Effector CD8-positive, alpha-beta T cell (primary cell): ENCODE measurements at regions not wholly inside any gene's neighbourhood (a gene's known extent, or its start where the extent isn't known, plus 50 kb on each side); places are given as distances from the start of the nearest gene placed in this dataset.

Experiments used
- DNase-seq: peaks from one replicate; lab custom pipeline; 2025; lab: John Stamatoyannopoulos, UW

DNA sequence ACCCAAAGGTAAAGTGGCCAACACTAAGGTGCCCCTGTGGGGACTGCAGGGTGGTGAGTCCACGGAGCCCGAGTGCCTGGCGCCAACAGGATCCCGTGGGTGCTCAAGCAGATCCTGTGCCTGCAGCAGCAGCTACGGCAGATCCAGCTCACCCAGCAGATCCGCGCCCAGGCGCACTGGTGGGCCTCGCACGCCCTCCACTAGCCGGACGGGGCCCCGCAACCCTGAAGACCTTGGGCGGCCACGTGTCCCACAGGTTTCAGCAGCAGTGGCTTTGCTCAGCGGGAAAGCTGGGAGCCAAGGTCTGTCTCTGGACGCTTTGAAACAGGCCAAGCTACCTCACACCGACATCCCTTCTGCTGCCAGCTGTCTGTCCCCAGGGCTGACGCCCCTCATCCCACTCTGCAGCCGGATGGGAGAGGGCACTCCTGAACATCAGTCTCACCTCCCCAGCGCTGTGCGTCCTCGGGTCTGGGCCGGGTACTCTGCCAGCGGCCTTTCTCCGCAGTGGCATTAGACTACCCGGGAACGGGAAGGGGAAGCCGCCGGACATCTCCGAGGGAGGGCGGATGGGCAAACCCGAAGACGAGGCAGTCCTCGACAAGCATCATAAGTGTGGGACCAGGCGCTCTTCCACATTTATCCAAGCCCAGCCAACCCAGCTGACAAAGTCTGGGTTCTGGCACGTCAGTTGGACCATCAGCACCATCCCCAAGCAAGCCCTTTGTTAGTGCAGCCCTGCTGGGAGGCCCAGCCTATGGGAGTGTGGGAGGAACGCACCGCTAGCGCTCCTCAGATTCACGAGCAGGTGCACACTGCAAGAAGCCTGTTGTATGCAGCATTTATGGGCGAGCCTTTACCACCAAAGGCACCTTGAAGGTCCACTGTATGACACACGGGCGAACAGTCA is 212.6 kb upstream of the UBE2E2 start:
- DNase-seq = no peak

DNA sequence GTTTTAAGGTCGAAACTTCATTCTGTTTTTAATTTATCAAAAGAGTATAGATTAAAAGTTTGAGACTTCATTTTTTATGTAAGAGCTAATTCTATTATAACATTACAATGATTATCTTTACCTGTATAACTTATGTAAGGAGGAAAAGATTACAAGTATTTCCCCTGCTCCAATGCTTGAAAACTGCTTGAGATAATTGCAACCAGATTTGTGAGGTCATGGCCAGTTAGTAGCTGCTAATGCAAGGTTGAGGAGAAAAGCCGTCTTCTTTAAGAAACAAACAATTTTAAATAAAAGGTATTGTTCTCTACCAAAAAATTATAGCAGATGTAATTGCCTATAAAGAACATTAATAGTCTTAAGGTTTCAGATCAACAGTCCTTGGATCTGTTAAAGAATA is 208.3 kb upstream of the UBE2E2 start:
- no peak for DNase-seq

DNA sequence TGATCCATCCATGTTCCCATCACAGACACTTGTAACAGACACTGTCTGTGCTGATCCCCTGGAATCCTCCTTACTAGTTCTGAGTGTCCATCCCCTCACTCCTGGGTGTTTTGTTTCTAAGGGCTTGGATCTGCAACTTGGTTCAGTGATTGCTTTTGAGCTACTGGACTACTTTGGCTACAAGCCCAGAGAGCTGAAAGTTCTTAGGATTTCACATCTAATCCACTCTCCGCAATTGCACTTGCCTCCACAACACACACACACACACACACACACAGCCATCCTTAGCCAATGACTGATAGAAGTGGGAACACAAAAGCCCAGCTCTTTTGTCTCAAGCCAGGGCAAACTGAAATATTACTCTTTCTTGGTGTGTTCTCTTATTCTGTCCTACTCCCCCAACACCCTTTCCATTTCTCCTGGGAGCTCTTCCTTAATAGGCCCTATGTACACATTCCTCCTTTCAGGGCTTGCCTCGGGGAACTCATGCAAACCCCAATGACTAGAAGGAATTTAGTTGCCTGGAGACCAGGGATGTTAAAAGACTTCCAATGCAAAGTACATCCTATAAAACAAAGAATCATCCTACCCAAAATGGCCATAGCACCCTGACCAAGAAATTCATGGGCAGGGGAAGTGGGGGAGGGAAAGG is 206.1 kb upstream of the UBE2E2 start:
- DNase-seq = no peak

DNA sequence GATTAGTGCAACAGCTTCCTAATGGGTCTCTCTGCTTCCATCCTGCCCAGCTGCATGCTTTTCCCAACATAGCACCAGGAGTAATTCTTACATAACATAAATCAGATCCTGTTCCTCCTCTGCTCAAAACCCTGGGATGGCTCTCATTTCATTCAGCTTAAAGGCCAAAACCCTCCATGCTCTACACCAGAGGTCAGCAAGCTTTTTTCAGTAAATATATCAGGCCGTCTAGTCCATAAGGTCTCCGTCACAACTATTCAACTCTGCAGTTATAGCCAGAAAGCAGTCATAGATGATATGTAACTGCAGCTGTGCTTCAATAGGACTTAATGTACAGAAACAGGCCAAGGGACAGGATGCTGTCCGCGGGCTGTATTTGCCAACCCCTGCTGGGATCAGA is 202.8 kb upstream of the UBE2E2 start:
- DNase-seq = no peak

DNA sequence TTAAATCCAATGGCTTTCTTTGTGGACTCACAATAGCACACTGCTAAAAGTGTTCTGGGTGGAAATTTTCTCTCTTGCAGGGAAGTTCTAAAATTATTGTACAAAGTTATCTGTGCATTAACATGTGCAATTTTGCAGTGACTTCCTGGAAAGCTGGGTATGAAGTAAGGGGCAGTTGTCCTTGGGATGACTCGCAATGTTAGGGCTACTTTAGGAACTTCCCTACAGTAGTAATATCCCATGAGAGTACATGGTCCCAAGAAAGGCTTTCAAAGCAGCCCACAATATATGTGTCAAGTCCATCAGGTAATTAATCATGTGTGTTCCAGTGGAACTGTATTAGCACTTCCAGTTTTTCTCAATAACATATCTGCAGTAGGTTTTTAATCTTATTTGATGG is 201.0 kb upstream of the UBE2E2 start:
- DNase-seq = no peak

DNA sequence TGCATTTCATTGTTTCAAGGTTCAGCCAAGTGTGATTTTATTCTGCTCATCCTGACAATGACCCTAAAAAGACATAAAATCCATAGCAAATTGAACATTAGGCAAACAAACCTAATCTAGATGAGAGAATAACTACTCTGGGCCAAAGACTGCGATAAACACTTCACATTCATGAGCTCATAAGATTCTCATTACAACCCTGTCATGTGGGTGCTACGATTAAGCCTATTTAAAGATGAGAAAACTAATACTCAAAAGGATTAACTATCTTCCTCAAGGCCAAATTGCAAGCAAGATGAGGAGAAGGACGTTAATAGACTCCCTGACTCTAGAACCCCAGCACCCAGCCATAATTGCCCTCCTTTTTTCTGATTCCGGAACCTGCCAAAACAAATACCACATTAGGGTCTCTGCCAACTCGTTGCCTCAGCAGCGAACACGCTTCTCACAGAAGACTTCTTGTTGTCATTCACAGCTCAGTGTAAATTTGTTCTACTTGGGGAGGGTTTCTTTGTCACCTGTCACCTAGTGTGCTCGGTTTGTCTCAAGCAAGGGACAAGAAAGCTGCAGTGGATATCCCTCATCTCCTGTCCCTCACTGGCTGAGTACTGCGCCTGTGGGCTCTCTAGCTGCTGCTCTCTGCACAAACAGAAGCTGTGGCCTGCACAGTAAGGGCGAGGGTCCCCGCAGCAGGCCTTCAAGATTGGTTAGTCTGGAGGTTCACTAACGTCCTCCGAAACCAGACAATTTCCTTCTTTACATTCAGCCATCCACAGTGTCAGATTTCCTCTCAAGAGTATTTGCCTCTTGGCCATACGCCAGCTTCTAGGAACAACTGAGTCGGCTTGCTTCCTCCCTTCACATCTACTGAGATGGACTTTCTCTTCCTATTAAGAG is 200.0 kb upstream of the UBE2E2 start:
- no peak for DNase-seq

DNA sequence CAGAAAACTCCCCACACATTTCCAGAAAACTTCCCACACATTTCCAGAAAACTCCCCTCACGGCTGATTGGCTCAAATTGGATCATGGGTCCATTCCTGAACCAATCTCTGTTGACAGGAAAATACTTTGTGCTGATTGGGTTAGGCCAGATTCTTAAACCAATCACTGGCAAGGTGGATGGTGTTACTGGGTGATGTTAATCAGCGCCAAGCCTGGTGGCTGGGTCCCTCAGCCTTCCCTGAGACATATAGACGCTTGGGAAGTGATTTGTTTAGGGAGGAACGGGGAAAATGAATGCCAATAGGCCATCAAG is 199.4 kb upstream of the UBE2E2 start:
- DNase-seq = no peak

DNA sequence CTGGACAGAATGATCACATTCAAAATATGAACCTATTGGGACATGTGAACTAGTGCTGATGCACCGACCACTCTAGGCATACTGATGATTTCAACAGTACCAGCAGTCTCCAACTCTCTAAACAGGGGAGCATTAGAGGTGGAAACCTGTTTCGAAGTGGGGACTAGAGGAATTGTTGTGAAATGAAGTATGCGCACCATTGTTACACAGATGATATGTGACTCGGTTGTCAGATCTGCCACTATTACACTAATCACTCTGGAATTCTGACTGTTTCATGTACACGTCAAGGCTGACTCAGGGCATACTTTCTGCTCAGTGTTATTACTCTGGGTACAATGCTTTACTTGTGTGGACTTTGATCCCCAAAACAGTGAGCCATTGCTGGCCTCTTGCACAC is 198.2 kb upstream of the UBE2E2 start:
- DNase-seq = no peak

DNA sequence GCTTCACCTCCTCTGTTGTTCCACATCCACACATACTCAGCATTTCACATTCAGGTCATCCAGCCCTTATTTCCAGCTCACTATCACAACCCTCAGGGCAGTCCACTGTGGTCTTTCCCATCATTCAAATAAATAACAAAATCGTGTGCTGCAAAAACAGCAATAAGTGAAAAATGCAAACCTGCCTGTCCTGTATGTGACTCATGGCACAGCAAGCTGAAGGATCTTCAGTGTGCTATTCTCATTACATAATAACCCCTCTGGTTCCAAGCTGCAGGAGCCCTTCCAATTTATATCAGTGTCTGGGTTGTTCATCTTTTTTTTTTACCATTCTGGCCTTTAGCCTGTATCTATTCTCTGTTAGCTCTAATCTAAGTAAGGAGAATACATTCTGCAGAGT is 185.3 kb upstream of the UBE2E2 start:
- no peak for DNase-seq

DNA sequence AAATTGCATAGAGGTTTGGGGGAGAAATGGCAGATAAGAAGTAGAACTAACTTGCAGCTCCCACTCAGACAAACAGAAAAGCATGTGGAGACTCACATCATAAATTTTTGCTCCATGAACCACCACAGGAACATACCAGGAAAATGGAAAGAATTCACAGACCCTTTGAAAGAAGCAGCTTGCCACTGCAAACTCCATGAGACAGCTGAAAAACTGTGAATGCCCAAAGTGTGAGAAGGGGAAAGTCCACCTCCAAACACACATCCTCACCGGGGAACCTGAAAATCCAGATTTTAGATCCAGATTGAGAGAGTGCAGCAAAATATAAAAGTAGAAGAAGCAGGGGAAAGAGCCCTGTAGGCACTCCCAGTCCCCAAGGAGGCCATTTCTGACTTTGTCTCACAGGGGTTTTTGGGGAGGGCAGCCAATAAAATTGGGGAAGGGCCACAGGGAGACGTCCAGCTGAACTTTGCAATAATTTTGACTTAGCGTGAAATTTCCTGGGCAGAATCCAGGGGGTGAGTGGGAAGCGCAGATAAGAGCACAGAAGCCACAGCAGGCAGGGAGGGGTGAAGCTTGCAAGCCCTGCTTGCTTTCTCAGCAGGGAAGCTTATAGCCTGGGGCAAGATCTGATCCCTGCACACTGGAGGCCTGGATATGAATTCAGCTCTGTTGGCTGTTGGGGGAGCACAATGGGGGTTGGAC is 183.4 kb upstream of the UBE2E2 start:
- DNase-seq = no peak

DNA sequence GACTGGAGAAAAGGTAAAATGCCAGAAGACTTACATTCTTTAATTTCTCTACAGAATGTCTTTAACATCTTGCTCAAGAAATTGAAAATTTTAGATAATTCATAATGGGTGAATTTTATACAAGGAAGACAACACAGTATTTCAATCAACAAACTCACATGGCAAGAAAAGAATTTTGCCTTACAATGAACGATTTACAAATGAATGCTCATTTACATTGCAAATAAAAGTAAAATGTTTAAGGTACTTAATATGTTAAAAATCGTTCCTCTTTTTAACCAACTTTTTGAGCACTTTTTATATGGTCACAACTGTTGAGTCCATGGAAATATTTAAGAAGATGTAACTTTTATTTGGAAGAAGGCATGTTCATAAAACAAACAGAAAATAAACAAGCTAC is 174.8 kb upstream of the UBE2E2 start:
- DNase-seq = no peak

DNA sequence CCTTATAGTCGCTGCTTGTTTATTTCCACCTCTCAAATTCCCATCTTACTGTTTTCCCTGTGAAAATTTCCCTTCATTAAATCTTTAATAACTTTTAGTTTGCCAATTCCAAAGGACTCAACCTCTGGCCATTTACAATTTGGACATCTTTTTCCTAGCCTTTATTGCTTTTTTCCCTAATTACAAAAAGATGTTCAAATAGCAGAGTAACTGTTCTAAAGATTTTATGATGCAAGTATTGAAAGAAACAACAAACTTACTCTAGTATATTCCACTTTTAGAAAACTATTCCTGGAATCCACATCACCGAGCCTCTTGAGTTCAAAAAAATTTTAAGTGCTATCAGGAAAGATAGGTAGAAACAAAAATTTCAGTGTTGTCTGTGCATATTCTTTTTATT is 174.1 kb upstream of the UBE2E2 start:
- DNase-seq = no peak

DNA sequence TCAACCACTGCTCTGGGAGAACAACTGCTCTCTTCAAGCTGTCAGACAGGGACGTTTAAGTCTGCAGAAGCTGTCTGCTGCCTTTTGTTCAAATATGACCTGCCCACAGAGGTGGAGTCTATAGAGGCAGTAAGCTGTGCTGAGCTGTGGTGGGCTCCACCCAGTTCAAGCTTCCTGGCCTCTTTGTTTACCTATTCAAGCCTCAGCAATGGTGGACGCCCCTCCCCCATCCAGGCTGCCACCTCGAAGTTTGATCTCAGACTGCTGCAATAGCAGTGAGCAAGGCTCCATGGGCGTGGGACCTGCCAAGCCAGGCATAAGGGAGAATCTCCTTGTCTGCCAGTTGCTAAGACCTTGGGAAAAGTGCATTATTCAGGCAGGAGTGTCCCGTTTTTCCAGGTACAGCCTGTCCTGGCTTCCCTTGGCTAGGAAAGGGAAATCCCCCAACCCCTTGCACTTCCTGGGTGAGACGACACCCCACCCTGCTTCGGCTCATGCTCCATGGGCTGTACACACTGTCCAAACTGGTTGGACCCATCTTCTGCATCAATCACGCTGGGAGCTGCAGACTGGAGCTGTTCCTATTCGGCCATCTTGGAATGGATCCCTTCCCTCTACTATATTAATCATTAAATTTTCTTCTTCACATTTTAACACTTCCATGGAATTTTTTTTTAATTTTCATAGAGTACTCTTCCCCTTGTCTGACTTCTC is 167.0 kb upstream of the UBE2E2 start:
- DNase-seq = no peak

DNA sequence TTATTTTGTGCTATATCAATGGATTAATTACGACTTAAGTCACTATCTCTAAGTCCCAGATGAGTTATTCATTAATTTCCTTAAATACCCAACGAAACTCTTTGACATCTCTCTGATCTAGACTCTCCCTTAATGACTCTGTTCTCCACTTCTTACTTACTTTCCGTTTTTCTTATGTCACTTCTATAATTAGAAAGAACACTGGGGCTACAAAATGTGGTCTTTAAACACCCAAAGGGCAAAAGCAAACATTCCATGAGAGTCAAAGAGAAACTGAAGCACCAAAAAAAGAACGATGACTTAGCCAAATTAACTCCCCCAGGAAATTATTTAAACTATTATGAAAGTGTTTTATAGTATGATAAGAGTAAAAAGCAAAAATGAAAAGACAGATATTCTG is 166.4 kb upstream of the UBE2E2 start:
- DNase-seq = no peak

DNA sequence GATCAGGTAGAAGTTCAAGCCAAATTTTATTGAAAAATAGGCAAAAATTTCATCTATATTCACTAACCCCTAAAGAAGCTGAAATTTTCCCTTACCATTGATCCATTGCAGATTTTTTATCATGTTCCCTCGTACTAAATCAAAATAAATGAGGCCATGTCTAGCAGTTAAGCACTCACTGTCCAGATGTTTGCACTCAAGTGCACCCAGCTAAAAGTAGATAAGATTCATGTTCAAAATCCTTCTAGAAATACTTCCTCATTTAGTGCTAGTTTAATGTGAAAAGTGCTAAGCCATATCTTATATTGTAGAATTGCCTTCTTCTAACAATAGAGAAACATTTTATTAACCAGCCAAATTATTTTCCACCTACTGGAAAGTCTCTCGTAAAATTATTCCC is 164.7 kb upstream of the UBE2E2 start:
- no peak for DNase-seq

DNA sequence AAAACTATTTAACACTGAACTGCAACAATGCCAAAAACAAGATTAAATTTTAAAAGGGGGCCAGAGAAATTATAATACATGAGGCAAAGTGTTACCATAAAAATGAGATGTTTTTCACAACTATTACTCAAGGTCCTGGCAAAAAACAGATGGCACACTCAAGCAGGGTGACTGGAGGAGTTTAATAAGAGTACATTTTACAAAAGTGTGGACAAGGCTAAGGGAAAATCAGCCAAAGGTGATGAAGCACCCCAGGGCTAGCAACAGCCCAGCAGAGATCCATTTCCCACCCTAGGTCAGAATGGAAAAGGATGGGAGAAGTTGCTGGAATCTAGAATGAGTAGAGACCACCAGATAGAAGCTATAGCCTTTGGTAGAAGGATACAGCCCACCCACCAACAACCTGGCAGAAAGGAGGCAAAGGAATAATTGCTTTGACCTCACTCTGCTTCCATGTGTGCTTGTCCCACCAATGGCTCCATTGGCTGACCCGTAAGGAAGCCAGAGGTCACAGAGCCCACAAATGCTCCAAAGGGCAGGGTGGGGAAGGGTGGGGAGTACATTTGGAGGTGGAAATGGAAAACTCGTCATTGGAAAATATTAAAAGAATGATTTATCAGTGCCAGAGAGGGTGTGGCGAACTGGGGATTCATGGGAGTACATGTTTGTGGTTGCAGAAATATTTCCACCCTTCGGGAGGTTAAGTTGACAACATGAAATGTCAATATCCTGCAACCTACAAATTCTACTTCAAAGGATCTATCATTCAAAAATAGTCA is 161.0 kb upstream of the UBE2E2 start:
- no peak for DNase-seq

DNA sequence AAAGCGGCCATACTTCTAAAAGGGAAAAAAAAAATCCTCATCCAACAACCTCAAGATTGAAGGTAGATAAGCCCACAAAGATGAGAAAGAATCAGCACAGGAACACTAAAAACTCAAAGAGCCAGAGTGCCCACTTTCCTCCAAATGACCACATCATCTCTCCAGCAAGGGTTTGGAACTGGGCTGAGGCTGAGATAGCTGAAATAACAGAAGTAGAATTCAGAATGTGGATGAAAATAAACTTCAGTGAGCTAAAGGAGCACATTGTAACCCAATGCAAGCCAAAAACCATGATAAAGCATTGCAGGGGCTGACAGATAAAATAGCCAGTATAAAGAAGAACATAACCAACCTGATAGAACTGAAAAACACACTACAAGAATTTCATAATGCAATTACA is 158.7 kb upstream of the UBE2E2 start:
- no peak for DNase-seq

DNA sequence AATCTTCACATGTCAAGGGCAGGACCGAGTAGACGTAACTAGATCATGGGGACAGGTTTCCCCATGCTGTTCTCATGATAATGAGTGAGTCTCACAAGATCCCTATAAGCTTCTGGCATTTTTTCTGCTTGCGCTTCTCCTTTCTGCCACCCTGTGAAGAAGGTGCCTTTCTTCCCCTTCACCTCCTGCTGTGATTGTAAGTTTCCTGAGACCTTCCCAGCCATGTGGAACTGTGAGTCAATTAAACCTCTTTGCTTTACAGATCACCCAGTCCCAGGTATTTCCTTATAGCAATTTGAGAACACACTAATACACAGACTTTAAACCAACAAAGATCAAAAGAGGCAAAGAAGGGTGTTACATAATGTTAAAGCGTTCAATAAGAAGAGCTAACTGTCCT is 156.6 kb upstream of the UBE2E2 start:
- DNase-seq = no peak

DNA sequence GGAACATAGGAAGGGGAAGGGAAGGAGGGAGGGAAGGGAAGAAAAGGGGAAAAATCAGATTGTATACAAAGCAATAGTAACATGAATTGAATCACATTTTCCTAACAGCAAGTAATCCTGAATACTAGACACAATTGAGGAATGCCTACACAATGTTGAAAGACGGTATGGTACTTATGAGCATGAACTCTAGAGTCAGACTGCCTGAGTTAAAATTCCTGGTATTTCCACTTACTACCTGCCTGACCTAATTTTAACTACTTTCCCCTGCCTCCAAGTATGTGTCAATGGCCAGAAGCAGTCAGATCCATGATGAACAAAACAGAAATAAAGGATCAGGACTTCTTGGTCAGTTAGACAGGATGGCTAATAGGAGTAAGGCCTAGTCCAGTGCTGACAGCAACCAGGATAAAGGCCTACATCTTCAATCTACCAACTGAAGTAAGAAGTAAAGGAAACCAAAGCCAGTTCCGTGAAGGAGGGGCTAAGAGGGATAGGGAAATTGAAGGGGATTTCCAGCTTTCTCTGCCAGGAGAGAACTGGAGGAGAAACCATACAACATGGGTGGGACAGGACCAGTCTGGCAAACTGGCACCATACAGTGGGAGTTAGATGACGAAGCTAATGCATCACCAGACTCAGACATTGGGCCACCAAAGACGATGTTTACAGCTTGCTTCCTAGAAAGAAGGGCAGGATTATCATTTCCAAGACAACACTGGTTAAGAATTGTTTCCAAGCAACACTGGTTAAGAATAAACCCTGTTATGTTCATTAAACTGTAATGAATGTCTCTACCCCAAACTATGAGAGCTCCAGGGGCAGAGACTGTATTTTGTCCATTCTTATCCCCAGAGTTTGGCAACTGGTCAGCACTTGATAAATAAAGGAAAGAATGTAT is 151.6 kb upstream of the UBE2E2 start:
- no peak for DNase-seq

DNA sequence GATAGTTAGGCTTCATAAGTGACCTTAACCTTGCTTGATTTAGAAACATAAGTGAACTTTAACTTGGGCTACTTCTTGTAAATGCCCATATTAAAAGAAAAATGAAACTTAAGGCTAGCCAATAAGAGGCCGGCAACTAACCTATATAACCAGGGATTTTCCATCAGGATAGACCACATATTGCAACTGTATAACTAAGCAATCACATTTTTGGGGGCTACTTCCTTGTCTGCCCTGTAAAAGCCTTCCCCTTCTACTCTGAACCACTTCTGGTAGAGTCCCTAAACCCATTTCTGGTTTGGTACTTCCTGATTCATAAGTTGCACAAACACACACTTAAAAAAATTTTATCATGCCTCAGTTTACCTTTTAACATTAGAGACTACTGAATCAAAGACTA is 150.9 kb upstream of the UBE2E2 start:
- DNase-seq = no peak
